WTC11 (cell line): ENCODE measurements at regions not wholly inside any gene's neighbourhood (a gene's known extent, or its start where the extent isn't known, plus 50 kb on each side); places are given as distances from the start of the nearest gene placed in this dataset.

Source experiments
- CTCF ChIP-seq: fragments of 200-600 bp; IDR thresholded peaks from 2 replicates; pipeline ENCODE4 v1.8.0; 2022; ENCODE audit warnings: antibody characterized with exemption
- E2F1 ChIP-seq: sonication (generic); formaldehyde crosslinking; IDR thresholded peaks from 2 replicates; pipeline ENCODE4 v1.8.0; 2022; ENCODE audit warnings: mild to moderate bottlenecking, missing genetic modification reagents
- FOXP1 ChIP-seq: sonication (generic); formaldehyde crosslinking; IDR thresholded peaks from 2 replicates; pipeline ENCODE4 v1.8.0; 2022; ENCODE audit warnings: missing genetic modification reagents, mild to moderate bottlenecking, moderate library complexity, borderline replicate concordance
- MAX ChIP-seq: sonication (generic); formaldehyde crosslinking; IDR thresholded peaks from 2 replicates; pipeline ENCODE4 v1.8.0; 2022; ENCODE audit warnings: mild to moderate bottlenecking, missing genetic modification reagents
- NFE2L1 ChIP-seq: sonication (generic); formaldehyde crosslinking; IDR thresholded peaks from 2 replicates; pipeline ENCODE4 v1.8.1; 2023; ENCODE audit warnings: missing genetic modification reagents
- NFYB ChIP-seq: sonication (generic); formaldehyde crosslinking; conservative IDR thresholded peaks from 2 replicates; pipeline ENCODE4 v1.8.0; 2022; ENCODE audit warnings: low read depth, missing genetic modification reagents
- OVOL2 ChIP-seq: fragments of 250-450 bp; sonication (Bioruptor Pico); IDR thresholded peaks from 2 replicates; pipeline ENCODE4 v1.9.0; 2021; ENCODE audit warnings: mild to moderate bottlenecking, borderline replicate concordance
- SP1 ChIP-seq: sonication (generic); formaldehyde crosslinking; conservative IDR thresholded peaks from 2 replicates; pipeline ENCODE4 v1.8.1; 2022; ENCODE audit warnings: missing genetic modification reagents
- TCF7 ChIP-seq: sonication (generic); formaldehyde crosslinking; IDR thresholded peaks from 2 replicates; pipeline ENCODE4 v1.8.0; 2022; ENCODE audit warnings: mild to moderate bottlenecking, low read depth, missing genetic modification reagents, moderate library complexity
- TEAD4 ChIP-seq: sonication (generic); formaldehyde crosslinking; IDR thresholded peaks from 2 replicates; pipeline ENCODE4 v1.8.0; 2022; ENCODE audit warnings: mild to moderate bottlenecking, missing genetic modification reagents
- ZNF138 ChIP-seq: sonication (generic); formaldehyde crosslinking; conservative IDR thresholded peaks from 2 replicates; pipeline ENCODE4 v1.8.1; 2022; ENCODE audit warnings: mild to moderate bottlenecking, moderate library complexity, missing genetic modification reagents
- ZNF423 ChIP-seq: fragments of 250-450 bp; sonication (Bioruptor Pico); IDR thresholded peaks from 2 replicates; pipeline ENCODE4 v2.1.2; 2022; ENCODE audit warnings: mild to moderate bottlenecking, moderate library complexity
- TF ChIP-seq, protein P1 (sequence below): sonication (generic); formaldehyde crosslinking; IDR thresholded peaks from 2 replicates; pipeline ENCODE4 v1.8.1; 2022; ENCODE audit warnings: low read depth, mild to moderate bottlenecking, moderate library complexity, missing genetic modification reagents, borderline replicate concordance
- TF ChIP-seq, protein P2 (sequence below): sonication (generic); formaldehyde crosslinking; IDR thresholded peaks from 2 replicates; pipeline ENCODE4 v1.8.1; 2022; ENCODE audit warnings: low read depth, missing genetic modification reagents, borderline replicate concordance

DNA sequence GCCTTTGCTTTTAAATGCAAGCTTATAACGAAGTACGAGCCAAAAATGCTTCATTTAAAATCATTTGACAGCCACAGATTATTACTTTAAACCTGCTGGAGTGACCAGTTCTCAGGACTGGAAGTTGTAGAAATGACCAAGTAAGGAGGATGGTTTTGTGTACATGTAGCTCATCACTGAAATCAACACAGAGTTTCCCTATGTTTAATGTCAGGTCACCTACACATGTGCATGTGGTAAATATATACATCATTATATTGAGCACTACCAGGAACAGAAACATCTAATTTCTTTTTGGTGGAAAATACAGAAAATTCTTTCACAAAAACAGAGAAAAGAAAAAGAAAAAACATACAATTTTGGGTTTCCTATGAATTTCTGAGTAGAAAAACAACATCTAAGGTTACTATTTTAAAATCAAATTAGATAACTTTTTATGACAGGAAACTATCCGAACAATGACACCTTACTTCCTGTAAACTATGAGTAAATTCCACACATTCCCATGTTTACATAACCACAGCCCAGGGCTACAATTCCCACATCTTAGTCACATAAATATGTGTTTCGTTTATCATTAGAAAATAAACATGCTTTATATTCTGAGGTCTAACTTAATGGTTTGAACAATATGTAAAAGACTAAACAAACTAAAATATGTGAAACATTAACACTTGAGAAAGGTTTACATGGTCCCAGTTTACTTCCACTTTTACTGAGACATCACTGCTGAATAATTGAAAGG, 73.6 kb downstream of the ZNF281 start:
- TF ChIP-seq CTCF: no peak
- TF ChIP-seq OVOL2 (CRISPR knock-in tag): no peak
- TF ChIP-seq MAX (CRISPR knock-in tag): no peak
- TF ChIP-seq E2F1: no peak
- no peak for TF ChIP-seq NFYB (CRISPR knock-in tag)
- TF ChIP-seq SP1: no peak
- TF ChIP-seq, protein P1, sequence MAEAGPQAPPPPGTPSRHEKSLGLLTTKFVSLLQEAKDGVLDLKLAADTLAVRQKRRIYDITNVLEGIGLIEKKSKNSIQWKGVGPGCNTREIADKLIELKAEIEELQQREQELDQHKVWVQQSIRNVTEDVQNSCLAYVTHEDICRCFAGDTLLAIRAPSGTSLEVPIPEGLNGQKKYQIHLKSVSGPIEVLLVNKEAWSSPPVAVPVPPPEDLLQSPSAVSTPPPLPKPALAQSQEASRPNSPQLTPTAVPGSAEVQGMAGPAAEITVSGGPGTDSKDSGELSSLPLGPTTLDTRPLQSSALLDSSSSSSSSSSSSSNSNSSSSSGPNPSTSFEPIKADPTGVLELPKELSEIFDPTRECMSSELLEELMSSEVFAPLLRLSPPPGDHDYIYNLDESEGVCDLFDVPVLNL (CRISPR knock-in tag): no peak
- no peak for TF ChIP-seq FOXP1 (CRISPR knock-in tag)
- TF ChIP-seq ZNF138: no peak
- no peak for TF ChIP-seq TEAD4 (CRISPR knock-in tag)
- TF ChIP-seq, protein P2, sequence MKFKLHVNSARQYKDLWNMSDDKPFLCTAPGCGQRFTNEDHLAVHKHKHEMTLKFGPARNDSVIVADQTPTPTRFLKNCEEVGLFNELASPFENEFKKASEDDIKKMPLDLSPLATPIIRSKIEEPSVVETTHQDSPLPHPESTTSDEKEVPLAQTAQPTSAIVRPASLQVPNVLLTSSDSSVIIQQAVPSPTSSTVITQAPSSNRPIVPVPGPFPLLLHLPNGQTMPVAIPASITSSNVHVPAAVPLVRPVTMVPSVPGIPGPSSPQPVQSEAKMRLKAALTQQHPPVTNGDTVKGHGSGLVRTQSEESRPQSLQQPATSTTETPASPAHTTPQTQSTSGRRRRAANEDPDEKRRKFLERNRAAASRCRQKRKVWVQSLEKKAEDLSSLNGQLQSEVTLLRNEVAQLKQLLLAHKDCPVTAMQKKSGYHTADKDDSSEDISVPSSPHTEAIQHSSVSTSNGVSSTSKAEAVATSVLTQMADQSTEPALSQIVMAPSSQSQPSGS (CRISPR knock-in tag): no peak
- no peak for TF ChIP-seq TCF7 (CRISPR knock-in tag)
- no peak for TF ChIP-seq ZNF423 (CRISPR knock-in tag)
- no peak for TF ChIP-seq NFE2L1 (CRISPR knock-in tag)
